Duodenal mucosa (tissue), 2 donors: ENCODE measurements at regions not wholly inside any gene's neighbourhood (a gene's known extent, or its start where the extent isn't known, plus 50 kb on each side); places are given as distances from the start of the nearest gene placed in this dataset.

Experiments
- H3K27ac ChIP-seq: one replicate; pipeline ENCODE4 v1.7.0; 2013; ENCODE audit warnings: low read depth, low read length
- H3K27me3 ChIP-seq, 2 donors: one replicate each; pipeline ENCODE4 v1.7.0; 2013; ENCODE audit warnings: low read length in 2 of 2, control low read depth in 1 of 2; ENCODE audit not compliant: insufficient read depth in 2 of 2, control insufficient read depth in 1 of 2
- H3K36me3 ChIP-seq, 2 donors: one replicate each; pipeline ENCODE4 v1.7.0; 2013; ENCODE audit warnings: low read length in 2 of 2, control low read depth in 1 of 2; ENCODE audit not compliant: insufficient read depth in 2 of 2, control insufficient read depth in 1 of 2
- H3K4me1 ChIP-seq, 2 donors: one replicate each; pipeline ENCODE4 v1.7.0; 2013; ENCODE audit warnings: low read length in 2 of 2, control low read depth in 1 of 2; ENCODE audit not compliant: insufficient read depth in 2 of 2, control insufficient read depth in 1 of 2
- H3K4me3 ChIP-seq, 2 donors: one replicate each; pipeline ENCODE4 v1.7.0; 2013; ENCODE audit warnings: low read length in 2 of 2, low read depth in 1 of 2
- H3K9ac ChIP-seq, 2 donors: one replicate each; pipeline ENCODE4 v1.7.0; 2013; ENCODE audit warnings: low read length in 2 of 2, low read depth in 1 of 2
- H3K9me3 ChIP-seq, 2 donors: one replicate each; pipeline ENCODE4 v1.7.0; 2013; ENCODE audit warnings: low read length in 2 of 2, control low read depth in 1 of 2; ENCODE audit not compliant: control insufficient read depth in 1 of 2

DNA sequence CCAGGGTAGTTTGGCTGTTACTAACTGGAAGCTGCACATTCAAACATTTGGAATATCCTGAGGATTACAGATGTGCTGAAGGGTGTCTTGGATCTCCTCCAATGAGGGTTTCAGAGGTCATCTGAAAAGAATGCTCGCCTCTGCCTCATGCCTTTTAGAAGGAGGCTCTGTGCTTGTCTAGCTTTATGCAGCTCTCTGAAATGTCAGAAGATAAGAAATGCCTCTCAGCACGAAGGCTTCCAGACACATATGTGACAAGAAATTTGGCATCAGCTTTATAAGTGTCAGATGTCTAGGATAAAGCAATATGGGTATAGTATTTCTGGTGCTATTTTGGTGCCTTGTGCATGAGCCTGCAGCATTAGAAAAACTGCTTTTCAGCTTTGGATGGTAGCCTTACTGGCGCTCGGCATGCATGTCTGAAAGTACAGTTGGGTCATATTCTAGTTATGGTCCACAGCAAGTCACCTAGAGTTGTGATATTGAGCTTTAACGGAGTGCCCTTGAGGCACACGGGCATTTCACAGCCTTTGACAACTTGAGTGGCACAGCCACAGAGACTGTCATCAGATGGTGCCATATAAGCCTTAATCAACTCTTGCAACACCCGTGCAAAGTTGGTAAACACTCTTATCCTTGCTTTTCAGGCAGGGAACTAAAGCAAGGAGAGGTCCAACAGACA is 70.8 kb upstream of the PGRMC2 start:
- Histone ChIP-seq H3K36me3 (no peaks in the 10 kb centered on the region), H3K27me3 (no peaks in the 10 kb centered on the region), H3K4me1 (peaks cover 4 to 14% of the 10 kb centered on the region in 2 donors), H3K9ac (no peak overlapping the region), H3K27ac (no peak overlapping the region), H3K9me3 (no peaks in the 10 kb centered on the region), H3K4me3 (no peak overlapping the region)

DNA sequence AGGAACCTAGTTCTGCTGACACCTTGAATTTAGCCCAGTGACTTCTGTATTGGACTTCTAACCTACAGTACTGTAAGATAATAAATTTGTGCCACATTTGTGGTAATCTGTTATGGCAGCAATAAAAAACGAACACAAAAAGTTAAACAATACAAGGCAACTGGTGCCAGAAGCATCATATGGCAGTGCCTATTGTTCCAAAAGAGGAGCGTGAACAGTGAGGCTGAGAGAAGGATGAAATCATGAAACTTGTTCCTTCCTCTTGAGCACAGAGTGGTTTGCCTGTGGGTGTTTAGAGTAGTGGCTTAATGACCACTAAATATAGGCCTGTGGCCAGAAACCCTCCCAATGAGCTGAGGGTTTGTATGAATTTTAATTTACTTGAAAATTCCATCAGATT is 69.7 kb upstream of the PGRMC2 start:
- Histone ChIP-seq H3K36me3 (no peaks in the 10 kb centered on the region), H3K4me1 (peaks cover 4 to 14% of the 10 kb centered on the region in 2 donors), H3K9ac (no peak overlapping the region), H3K27ac (no peak overlapping the region), H3K27me3 (no peaks in the 10 kb centered on the region), H3K4me3 (no peak overlapping the region), H3K9me3 (no peaks in the 10 kb centered on the region)

DNA sequence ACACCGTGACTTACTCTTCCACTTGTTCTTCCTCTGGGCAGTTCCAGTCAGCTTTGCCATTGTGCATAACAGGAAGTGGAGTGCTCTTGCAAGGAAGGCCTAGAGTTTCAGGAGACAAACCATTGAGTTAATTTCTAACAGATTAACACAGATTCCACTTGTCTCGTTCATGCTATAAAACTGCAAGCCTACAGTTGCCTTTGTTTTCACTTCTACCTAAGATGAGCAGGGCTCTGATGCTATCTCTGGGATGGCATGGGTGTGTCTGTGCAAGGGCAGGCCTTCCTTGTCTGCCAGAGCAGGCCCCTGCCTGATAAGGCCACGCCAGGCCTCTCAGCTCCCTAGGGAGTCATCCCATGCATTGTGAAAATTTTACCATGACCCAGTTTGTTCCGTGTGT is 67.7 kb upstream of the PGRMC2 start:
- H3K9me3 ChIP-seq, result no peaks in the 10 kb centered on the region
- no peak overlapping the region for H3K27ac ChIP-seq
- no peaks in the 10 kb centered on the region for H3K36me3 ChIP-seq
- H3K9ac ChIP-seq, result no peak overlapping the region
- H3K4me1 ChIP-seq, result peaks cover 4 to 14% of the 10 kb centered on the region in 2 donors
- H3K27me3 ChIP-seq, result no peaks in the 10 kb centered on the region
- no peak overlapping the region for H3K4me3 ChIP-seq

DNA sequence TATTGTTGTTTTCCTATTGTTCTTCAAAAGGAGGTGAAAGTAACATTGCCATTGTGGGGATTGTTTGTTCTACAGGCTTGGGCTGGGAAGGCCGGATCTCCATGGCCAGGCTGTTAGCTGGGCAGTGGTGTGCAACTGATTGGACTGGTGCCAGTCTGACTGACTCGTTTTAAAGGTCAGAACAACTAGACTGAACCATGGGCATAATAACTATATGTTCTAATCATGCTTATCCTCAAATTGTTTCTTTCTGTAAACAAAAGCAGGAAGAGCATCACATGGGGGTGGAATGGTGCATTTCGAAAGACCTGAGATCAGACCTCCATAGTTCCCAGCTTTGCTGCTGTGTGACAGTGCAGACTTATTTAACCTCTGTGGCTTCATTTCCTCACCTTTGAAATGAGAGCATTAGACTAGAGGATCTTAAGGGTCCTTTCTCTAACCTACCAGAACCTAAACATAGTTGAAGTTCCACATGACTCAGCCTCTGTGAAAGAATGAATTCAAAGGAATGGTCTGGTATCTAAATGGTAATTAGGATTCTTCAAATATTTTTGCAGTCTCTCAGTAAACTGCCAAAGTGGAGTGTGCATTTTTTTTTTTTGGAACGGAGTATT is 66.7 kb upstream of the PGRMC2 start:
- H3K9me3 ChIP-seq, result no peaks in the 10 kb centered on the region
- H3K36me3 ChIP-seq, result no peaks in the 10 kb centered on the region
- H3K27me3 ChIP-seq, result no peaks in the 10 kb centered on the region
- H3K9ac ChIP-seq, result no peak overlapping the region
- peaks cover 4 to 14% of the 10 kb centered on the region in 2 donors for H3K4me1 ChIP-seq
- no peak overlapping the region for H3K4me3 ChIP-seq
- no peak overlapping the region for H3K27ac ChIP-seq

DNA sequence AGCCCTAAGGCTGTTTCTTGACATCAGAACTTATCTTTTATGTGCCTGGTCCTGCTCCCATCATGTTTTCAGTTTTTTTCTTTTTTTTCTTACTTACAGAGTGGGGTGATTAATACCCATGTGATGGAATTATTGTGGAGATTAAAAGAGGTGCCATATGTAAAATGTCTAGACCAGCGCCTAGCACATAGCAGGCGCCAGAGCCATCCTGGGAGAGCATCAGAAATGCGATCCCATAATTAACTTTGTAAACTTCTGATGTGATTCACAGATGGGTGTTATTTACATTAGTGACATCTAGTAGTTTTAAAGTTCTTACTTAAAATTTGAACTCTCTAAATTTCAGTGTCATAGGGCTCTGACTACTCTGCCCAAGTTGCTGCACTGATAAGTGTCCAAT is 66.2 kb upstream of the PGRMC2 start:
- Histone ChIP-seq H3K9ac (no peak overlapping the region), H3K27ac (no peak overlapping the region), H3K36me3 (no peaks in the 10 kb centered on the region), H3K4me1 (peaks cover 4 to 14% of the 10 kb centered on the region in 2 donors), H3K27me3 (no peaks in the 10 kb centered on the region), H3K4me3 (no peak overlapping the region), H3K9me3 (no peaks in the 10 kb centered on the region)

DNA sequence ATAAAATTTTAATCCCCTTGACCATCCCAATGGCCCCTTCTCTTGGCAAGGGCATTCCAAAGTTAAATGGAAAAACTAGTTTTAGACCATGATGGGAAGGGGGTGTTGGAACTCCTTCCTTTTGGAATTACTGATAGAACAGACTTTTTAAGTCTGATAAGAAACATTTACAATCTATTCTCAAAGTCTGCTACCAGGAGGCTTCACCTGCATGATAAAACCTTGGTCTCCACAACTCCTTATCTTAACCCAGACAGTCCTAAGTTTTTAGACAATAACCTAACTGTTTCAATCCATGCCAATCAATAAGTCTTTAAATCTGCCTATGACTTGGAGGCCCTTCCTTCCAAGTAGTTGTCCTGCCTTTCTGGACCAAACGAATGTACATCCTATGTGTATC is 63.9 kb upstream of the PGRMC2 start:
- H3K9ac ChIP-seq, result no peak overlapping the region

DNA sequence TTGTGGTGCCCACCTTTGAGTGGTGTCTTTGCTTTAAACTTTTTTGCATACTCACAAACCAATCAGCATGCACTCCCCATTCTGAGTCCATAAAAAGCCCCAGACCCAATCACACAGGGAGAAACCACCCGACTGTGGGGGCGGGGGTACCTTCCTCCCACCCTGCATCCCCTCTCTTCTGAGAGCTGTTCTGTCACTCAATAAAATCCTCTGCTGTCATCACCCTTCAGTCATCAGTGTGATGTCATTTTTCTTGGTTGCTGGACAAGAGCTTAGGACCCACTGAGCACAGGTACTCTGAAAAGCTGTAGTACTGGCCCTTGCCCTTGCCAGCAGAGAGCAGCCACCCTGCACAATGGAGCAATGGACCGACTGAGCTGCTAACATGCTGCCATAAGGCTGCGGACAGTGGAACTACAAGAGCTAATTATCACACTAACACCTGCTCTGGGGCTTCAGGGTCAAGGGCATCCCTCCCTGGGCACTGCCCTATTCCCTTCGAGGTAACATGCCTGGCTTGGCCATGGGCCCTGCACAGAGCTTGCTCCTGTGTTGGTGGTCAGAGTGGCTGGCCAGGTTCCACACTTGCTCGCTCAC is 62.9 kb upstream of the PGRMC2 start:
- Histone ChIP-seq H3K4me3 (no peak overlapping the region), H3K27ac (no peak overlapping the region), H3K9me3 (no peaks in the 10 kb centered on the region), H3K36me3 (no peaks in the 10 kb centered on the region), H3K27me3 (no peaks in the 10 kb centered on the region), H3K4me1 (peaks cover 0 to 14% of the 10 kb centered on the region in 2 donors), H3K9ac (no peak overlapping the region)

More for the DNA sequence above, 63.9 kb upstream of the PGRMC2 start:
- Histone ChIP-seq H3K4me3 (no peak overlapping the region), H3K9me3 (no peaks in the 10 kb centered on the region), H3K27me3 (no peaks in the 10 kb centered on the region), H3K27ac (no peak overlapping the region), H3K36me3 (no peaks in the 10 kb centered on the region), H3K4me1 (peaks cover 0 to 14% of the 10 kb centered on the region in 2 donors)

DNA sequence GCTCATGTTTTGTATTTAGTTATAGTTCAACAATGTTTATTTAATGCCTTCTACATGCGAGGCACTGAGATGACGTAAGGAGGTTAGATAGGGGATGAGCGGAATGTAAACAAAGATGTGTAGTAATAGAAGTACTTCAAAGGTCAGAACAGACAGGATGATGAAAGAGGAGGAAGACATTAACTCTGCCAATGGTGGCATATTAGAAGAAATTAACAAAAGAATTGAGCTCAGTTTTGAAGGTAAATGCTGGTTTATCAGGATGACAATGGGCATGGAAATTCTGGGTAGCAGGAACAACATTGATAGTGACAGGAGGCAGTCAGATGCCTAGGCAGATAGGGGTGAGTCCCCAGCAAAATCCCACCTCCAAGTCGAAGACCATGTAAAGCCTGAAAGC is 62.3 kb upstream of the PGRMC2 start:
- H3K9me3 ChIP-seq, result no peaks in the 10 kb centered on the region
- H3K4me1 ChIP-seq, result peaks cover 0 to 9% of the 10 kb centered on the region in 2 donors
- no peaks in the 10 kb centered on the region for H3K36me3 ChIP-seq
- no peak overlapping the region for H3K9ac ChIP-seq
- no peak overlapping the region for H3K27ac ChIP-seq
- no peaks in the 10 kb centered on the region for H3K27me3 ChIP-seq
- no peak overlapping the region for H3K4me3 ChIP-seq

DNA sequence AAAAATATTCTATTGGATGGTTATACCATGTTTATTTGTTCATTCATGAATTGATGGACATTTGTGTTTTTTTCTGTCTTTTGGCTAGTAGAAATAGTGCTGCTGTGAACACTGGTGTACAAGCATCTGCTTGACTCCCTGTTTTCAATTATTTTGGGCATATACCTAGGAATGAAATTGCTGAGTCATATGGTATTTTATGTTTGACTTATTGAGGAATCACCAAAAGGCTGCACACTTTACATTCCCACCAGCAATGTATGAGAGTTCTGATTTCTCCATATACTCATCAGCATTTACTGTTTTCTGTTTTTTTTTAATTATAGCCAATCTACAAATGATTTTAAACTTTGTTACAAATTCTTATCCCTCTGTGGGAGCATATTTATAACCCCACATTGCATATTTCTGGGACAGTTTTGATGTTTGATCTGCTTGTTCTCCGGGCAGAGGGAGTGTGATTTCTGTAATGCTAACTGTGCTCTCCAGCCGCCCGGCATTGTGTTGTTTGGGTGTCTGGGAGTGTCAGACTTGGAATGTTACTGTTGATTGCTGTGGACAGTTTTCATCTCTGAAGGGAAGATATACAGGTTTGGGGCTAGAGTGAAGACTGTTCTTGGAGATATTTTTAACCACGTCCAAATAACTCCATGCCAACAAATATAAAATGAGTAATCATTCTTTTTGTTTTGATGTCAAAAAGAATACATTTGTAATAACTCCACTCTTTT is 60.5 kb upstream of the PGRMC2 start:
- no peaks in the 10 kb centered on the region for H3K27me3 ChIP-seq
- no peak overlapping the region for H3K27ac ChIP-seq
- H3K36me3 ChIP-seq, result no peaks in the 10 kb centered on the region
- no peaks in the 10 kb centered on the region for H3K4me1 ChIP-seq
- no peak overlapping the region for H3K9ac ChIP-seq
- H3K9me3 ChIP-seq, result no peaks in the 10 kb centered on the region
- no peak overlapping the region for H3K4me3 ChIP-seq
